ENCODE measurements at regions not wholly inside any gene's neighbourhood (a gene's known extent, or its start where the extent isn't known, plus 50 kb on each side); places are given as distances from the start of the nearest gene placed in this dataset.

- no peak for DNase-seq
- no peaks in the 10 kb centered on the region for H3K36me3 ChIP-seq
- intact Hi-C loops (cut with DNase I; ENCODE audit: low total_unique reads) = no loop called here
- H3K27ac ChIP-seq = no peak overlapping the region
- no peaks in the 10 kb centered on the region for H3K4me1 ChIP-seq
- 84 to 94% (median 88%) methylated on average over 3 of the region's 3 CpGs for WGBS, 5 donors
- no peak overlapping the region for H3K4me3 ChIP-seq
- no peaks in the 10 kb centered on the region for H3K9me3 ChIP-seq
- TF ChIP-seq CTCF (IDR thresholded peaks at IDR 0.05 in 8 of 11, conservative IDR thresholded peaks at IDR 0.05 in 3 of 11) (no peak), POLR2A (IDR thresholded peaks at IDR 0.05) (no peak), POLR2AphosphoS5 (IDR thresholded peaks at IDR 0.05) (no peak)
- H3K27me3 ChIP-seq (replicated peaks in 1 of 7) = no peaks in the 10 kb centered on the region
Measured at GRCh38 chr10:108072466-108072865, 908.0 kb upstream of the SORCS1 start.

- intact Hi-C loops (cut with DNase I; ENCODE audit: low total_unique reads) = no loop called here
- DNase-seq = no peak
- TF ChIP-seq CTCF (IDR thresholded peaks at IDR 0.05 in 8 of 11, conservative IDR thresholded peaks at IDR 0.05 in 3 of 11) (no peak), POLR2A (IDR thresholded peaks at IDR 0.05) (no peak), POLR2AphosphoS5 (IDR thresholded peaks at IDR 0.05) (no peak)
- no peak overlapping the region for H3K27ac ChIP-seq
- H3K4me3 ChIP-seq = no peak overlapping the region
- H3K36me3 ChIP-seq = no peaks in the 10 kb centered on the region
- WGBS, 5 donors = 70 to 76% (median 74%) methylated on average over 2 of the region's 2 CpGs
- no peaks in the 10 kb centered on the region for H3K27me3 ChIP-seq (replicated peaks in 1 of 7)
- H3K4me1 ChIP-seq = no peaks in the 10 kb centered on the region
- no peaks in the 10 kb centered on the region for H3K9me3 ChIP-seq
Measured at GRCh38 chr10:108070789-108071188, 906.3 kb upstream of the SORCS1 start.

GRCh38 chr10:108069096-108069495 is 904.6 kb upstream of the SORCS1 start:
- no peak overlapping the region for H3K27ac ChIP-seq
- TF ChIP-seq POLR2A (IDR thresholded peaks at IDR 0.05) (no peak), CTCF (IDR thresholded peaks at IDR 0.05 in 8 of 11, conservative IDR thresholded peaks at IDR 0.05 in 3 of 11) (no peak), POLR2AphosphoS5 (IDR thresholded peaks at IDR 0.05) (no peak)
- H3K4me3 ChIP-seq = no peak overlapping the region
- WGBS, 5 donors = 71 to 97% (median 89%) methylated on average over 1 of the region's 1 CpG
- intact Hi-C loops (cut with DNase I; ENCODE audit: low total_unique reads) = no loop called here
- no peak for DNase-seq
- no peaks in the 10 kb centered on the region for H3K4me1 ChIP-seq
- no peaks in the 10 kb centered on the region for H3K9me3 ChIP-seq
- no peaks in the 10 kb centered on the region for H3K27me3 ChIP-seq (replicated peaks in 1 of 7)
- H3K36me3 ChIP-seq = no peaks in the 10 kb centered on the region

- no peak overlapping the region for H3K27ac ChIP-seq
- no peak for TF ChIP-seq POLR2AphosphoS5 (IDR thresholded peaks at IDR 0.05)
- TF ChIP-seq POLR2A (IDR thresholded peaks at IDR 0.05) = no peak
- no peak for TF ChIP-seq CTCF (IDR thresholded peaks at IDR 0.05 in 8 of 11, conservative IDR thresholded peaks at IDR 0.05 in 3 of 11)
- no peak overlapping the region for H3K4me3 ChIP-seq
- DNase-seq = no peak
- H3K9me3 ChIP-seq = no peaks in the 10 kb centered on the region
- H3K36me3 ChIP-seq = no peaks in the 10 kb centered on the region
- H3K27me3 ChIP-seq (replicated peaks in 1 of 7) = no peaks in the 10 kb centered on the region
- no peaks in the 10 kb centered on the region for H3K4me1 ChIP-seq
- intact Hi-C loops (cut with DNase I; ENCODE audit: low total_unique reads) = no loop called here
Measured at GRCh38 chr10:108064746-108065260, 900.3 kb upstream of the SORCS1 start.

Measured in spleen (tissue), 11 donors.